GM21529 (cell line): ENCODE measurements at regions not wholly inside any gene's neighbourhood (a gene's known extent, or its start where the extent isn't known, plus 50 kb on each side); places are given as distances from the start of the nearest gene placed in this dataset.

ENCODE experiments used
- ATAC-seq: cut with Tn5 transposase; IDR thresholded peaks from one replicate; pipeline ENCODE4 v1.9.1; 2021; ENCODE audit not compliant: unreplicated experiment

GRCh38 chr1:81582467-81582986, 218.2 kb upstream of the ADGRL2 start:
- peak; percentile 67 for ATAC-seq

GRCh38 chr1:81578867-81579266, 221.9 kb upstream of the ADGRL2 start:
- no peak for ATAC-seq

GRCh38 chr1:81577004-81577697, 223.6 kb upstream of the ADGRL2 start:
- ATAC-seq, result no peak

GRCh38 chr1:81574408-81574807, 226.3 kb upstream of the ADGRL2 start:
- ATAC-seq, result no peak

GRCh38 chr1:81573458-81573857, 227.3 kb upstream of the ADGRL2 start:
- no peak for ATAC-seq

- no peak for ATAC-seq
Measured at GRCh38 chr1:81571946-81572345, 228.8 kb upstream of the ADGRL2 start.

GRCh38 chr1:81569761-81570160, 231.0 kb upstream of the ADGRL2 start:
- ATAC-seq, result no peak

GRCh38 chr1:81563632-81564031, 237.1 kb upstream of the ADGRL2 start:
- no peak for ATAC-seq

GRCh38 chr1:81562934-81563333, 237.8 kb upstream of the ADGRL2 start:
- ATAC-seq, result no peak

GRCh38 chr1:81560629-81561028, 240.1 kb upstream of the ADGRL2 start:
- no peak for ATAC-seq

- no peak for ATAC-seq
Measured at GRCh38 chr1:81559662-81560350, 240.9 kb upstream of the ADGRL2 start.

GRCh38 chr1:81558291-81559076, 242.2 kb upstream of the ADGRL2 start:
- ATAC-seq, result no peak

GRCh38 chr1:81556968-81557367, 243.8 kb upstream of the ADGRL2 start:
- ATAC-seq, result no peak

GRCh38 chr1:81554534-81554933, 246.2 kb upstream of the ADGRL2 start:
- ATAC-seq, result no peak

GRCh38 chr1:81554108-81554507, 246.6 kb upstream of the ADGRL2 start:
- ATAC-seq, result no peak

- ATAC-seq, result no peak
Measured at GRCh38 chr1:81553503-81553902, 247.2 kb upstream of the ADGRL2 start.

GRCh38 chr1:81551946-81552345, 248.8 kb upstream of the ADGRL2 start:
- ATAC-seq, result no peak

GRCh38 chr1:81550753-81551152, 250.0 kb upstream of the ADGRL2 start:
- ATAC-seq, result no peak

GRCh38 chr1:81549588-81550127, 251.1 kb upstream of the ADGRL2 start:
- peak; percentile 59 for ATAC-seq

GRCh38 chr1:81548918-81549587, 251.7 kb upstream of the ADGRL2 start:
- ATAC-seq, result peak; percentile 54

- peak; percentile 69 for ATAC-seq
Measured at GRCh38 chr1:81547912-81548303, 252.8 kb upstream of the ADGRL2 start.
